Duodenal mucosa (tissue), 2 donors: ENCODE measurements at regions not wholly inside any gene's neighbourhood (a gene's known extent, or its start where the extent isn't known, plus 50 kb on each side); places are given as distances from the start of the nearest gene placed in this dataset.

Experiments used
- H3K27ac ChIP-seq: one replicate; pipeline ENCODE4 v1.7.0; 2013; ENCODE audit warnings: low read depth, low read length
- H3K27me3 ChIP-seq, 2 donors: one replicate each; pipeline ENCODE4 v1.7.0; 2013; ENCODE audit warnings: low read length in 2 of 2, control low read depth in 1 of 2; ENCODE audit not compliant: insufficient read depth in 2 of 2, control insufficient read depth in 1 of 2
- H3K36me3 ChIP-seq, 2 donors: one replicate each; pipeline ENCODE4 v1.7.0; 2013; ENCODE audit warnings: low read length in 2 of 2, control low read depth in 1 of 2; ENCODE audit not compliant: insufficient read depth in 2 of 2, control insufficient read depth in 1 of 2
- H3K4me1 ChIP-seq, 2 donors: one replicate each; pipeline ENCODE4 v1.7.0; 2013; ENCODE audit warnings: low read length in 2 of 2, control low read depth in 1 of 2; ENCODE audit not compliant: insufficient read depth in 2 of 2, control insufficient read depth in 1 of 2
- H3K4me3 ChIP-seq, 2 donors: one replicate each; pipeline ENCODE4 v1.7.0; 2013; ENCODE audit warnings: low read length in 2 of 2, low read depth in 1 of 2
- H3K9ac ChIP-seq, 2 donors: one replicate each; pipeline ENCODE4 v1.7.0; 2013; ENCODE audit warnings: low read length in 2 of 2, low read depth in 1 of 2
- H3K9me3 ChIP-seq, 2 donors: one replicate each; pipeline ENCODE4 v1.7.0; 2013; ENCODE audit warnings: low read length in 2 of 2, control low read depth in 1 of 2; ENCODE audit not compliant: control insufficient read depth in 1 of 2

GRCh38 chr6:7664003-7664402 lies 61.9 kb upstream of the BMP6 start:
- no peak overlapping the region for H3K27ac ChIP-seq
- H3K9ac ChIP-seq, result no peak overlapping the region
- peaks cover 0 to 11% of the 10 kb centered on the region in 2 donors for H3K27me3 ChIP-seq
- no peak overlapping the region for H3K4me3 ChIP-seq
- H3K4me1 ChIP-seq, result no peaks in the 10 kb centered on the region
- no peaks in the 10 kb centered on the region for H3K36me3 ChIP-seq
- H3K9me3 ChIP-seq, result no peaks in the 10 kb centered on the region

- no peak overlapping the region for H3K27ac ChIP-seq
- no peaks in the 10 kb centered on the region for H3K9me3 ChIP-seq
- no peak overlapping the region for H3K4me3 ChIP-seq
- H3K9ac ChIP-seq, result no peak overlapping the region
- no peaks in the 10 kb centered on the region for H3K36me3 ChIP-seq
- peaks cover 4% of the 10 kb centered on the region in 2 donors for H3K27me3 ChIP-seq
- H3K4me1 ChIP-seq, result peaks cover 0 to 6% of the 10 kb centered on the region in 2 donors
Observed at GRCh38 chr6:7668936-7669335, 57.0 kb upstream of the BMP6 start.

- no peaks in the 10 kb centered on the region for H3K9me3 ChIP-seq
- H3K4me3 ChIP-seq, result no peak overlapping the region
- no peaks in the 10 kb centered on the region for H3K36me3 ChIP-seq
- peaks cover 4% of the 10 kb centered on the region in 2 donors for H3K27me3 ChIP-seq
- H3K27ac ChIP-seq, result no peak overlapping the region
- H3K9ac ChIP-seq, result no peak overlapping the region
- H3K4me1 ChIP-seq, result peaks cover 0 to 8% of the 10 kb centered on the region in 2 donors
Observed at GRCh38 chr6:7669742-7670141, 56.2 kb upstream of the BMP6 start.

GRCh38 chr6:7671076-7671475 lies 54.8 kb upstream of the BMP6 start:
- H3K4me3 ChIP-seq, result no peak overlapping the region
- no peak overlapping the region for H3K27ac ChIP-seq
- H3K9ac ChIP-seq, result no peak overlapping the region
- no peaks in the 10 kb centered on the region for H3K36me3 ChIP-seq
- H3K27me3 ChIP-seq, result peaks cover 4% of the 10 kb centered on the region in 2 donors
- H3K4me1 ChIP-seq, result peaks cover 0 to 8% of the 10 kb centered on the region in 2 donors
- H3K9me3 ChIP-seq, result no peaks in the 10 kb centered on the region

GRCh38 chr6:7671581-7671980 lies 54.3 kb upstream of the BMP6 start:
- no peak overlapping the region for H3K4me3 ChIP-seq
- peaks cover 4 to 6% of the 10 kb centered on the region in 2 donors for H3K27me3 ChIP-seq
- no peak overlapping the region for H3K9ac ChIP-seq
- no peaks in the 10 kb centered on the region for H3K9me3 ChIP-seq
- H3K4me1 ChIP-seq, result peaks cover 0 to 8% of the 10 kb centered on the region in 2 donors
- H3K27ac ChIP-seq, result no peak overlapping the region
- H3K36me3 ChIP-seq, result no peaks in the 10 kb centered on the region

GRCh38 chr6:7672066-7673062 lies 53.5 kb upstream of the BMP6 start:
- peak overlapping the region in 1 of 2 donors; percentile 43 for H3K4me3 ChIP-seq
- H3K9me3 ChIP-seq, result no peaks in the 10 kb centered on the region
- H3K4me1 ChIP-seq, result peaks cover 0 to 8% of the 10 kb centered on the region in 2 donors
- no peak overlapping the region for H3K9ac ChIP-seq
- H3K27me3 ChIP-seq, result peaks cover 4 to 6% of the 10 kb centered on the region in 2 donors
- no peak overlapping the region for H3K27ac ChIP-seq
- no peaks in the 10 kb centered on the region for H3K36me3 ChIP-seq

GRCh38 chr6:7673063-7673536 lies 52.8 kb upstream of the BMP6 start:
- peak overlapping the region; percentile 3 to 43 for H3K4me3 ChIP-seq
- H3K9ac ChIP-seq, result no peak overlapping the region
- peaks cover 0 to 8% of the 10 kb centered on the region in 2 donors for H3K4me1 ChIP-seq
- no peak overlapping the region for H3K27ac ChIP-seq
- no peaks in the 10 kb centered on the region for H3K36me3 ChIP-seq
- peaks cover 4 to 10% of the 10 kb centered on the region in 2 donors for H3K27me3 ChIP-seq
- H3K9me3 ChIP-seq, result no peaks in the 10 kb centered on the region

- H3K4me3 ChIP-seq, result no peak overlapping the region
- H3K27ac ChIP-seq, result no peak overlapping the region
- no peaks in the 10 kb centered on the region for H3K9me3 ChIP-seq
Observed at GRCh38 chr6:7674291-7674690, 51.6 kb upstream of the BMP6 start.

GRCh38 chr6:7675353-7675945 lies 50.5 kb upstream of the BMP6 start:
- H3K4me1 ChIP-seq, result peaks cover 0 to 8% of the 10 kb centered on the region in 2 donors
- H3K4me3 ChIP-seq, result no peak overlapping the region
- no peak overlapping the region for H3K9ac ChIP-seq
- H3K27me3 ChIP-seq, result peaks cover 4 to 15% of the 10 kb centered on the region in 2 donors
- no peaks in the 10 kb centered on the region for H3K36me3 ChIP-seq
- no peak overlapping the region for H3K27ac ChIP-seq
- H3K9me3 ChIP-seq, result no peaks in the 10 kb centered on the region

More at GRCh38 chr6:7674291-7674690, 51.6 kb upstream of the BMP6 start:
- Histone ChIP-seq H3K27me3 (peaks cover 4 to 10% of the 10 kb centered on the region in 2 donors), H3K9ac (no peak overlapping the region), H3K4me1 (peaks cover 0 to 8% of the 10 kb centered on the region in 2 donors), H3K36me3 (no peaks in the 10 kb centered on the region)
